Stimulated activated CD8-positive, alpha-beta memory T cell treated with anti-CD3 and anti-CD28 coated beads, Interleukin-7, amount 100 ng/mL, for 4 hours (primary cell): ENCODE measurements at regions not wholly inside any gene's neighbourhood (a gene's known extent, or its start where the extent isn't known, plus 50 kb on each side); places are given as distances from the start of the nearest gene placed in this dataset.
"Not testable (repeated sequence)": the region's sequence is repeated elsewhere in the genome, so short reads cannot be mapped to it uniquely, and the experiment has no call there.

Experiments
- DNase-seq, 2 donors: peaks; one replicate each; pipeline ENCODE4 v3.0.0-alpha.2; 2020; ENCODE audit warnings: low read depth in 2 of 2

DNA sequence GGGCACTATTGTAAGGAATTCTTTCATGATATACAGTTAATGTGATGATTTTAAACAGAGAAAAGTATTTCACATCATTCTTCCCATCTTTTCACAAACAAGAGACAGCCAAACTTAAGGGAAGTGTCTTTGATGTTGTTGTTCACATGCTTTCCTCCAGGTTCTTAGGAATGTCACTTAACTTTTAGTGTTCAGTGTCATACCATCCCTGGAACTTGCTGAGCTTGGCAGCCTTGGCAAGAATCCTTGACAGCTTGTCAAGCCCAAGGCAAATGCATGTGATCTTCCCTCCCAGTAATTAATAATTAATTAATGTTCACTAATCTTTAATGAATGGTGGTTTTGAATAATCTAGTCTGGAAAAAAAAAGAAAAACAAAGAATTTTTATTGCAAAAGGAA, 727.9 kb upstream of the PRR20A start:
- no peak for DNase-seq

DNA sequence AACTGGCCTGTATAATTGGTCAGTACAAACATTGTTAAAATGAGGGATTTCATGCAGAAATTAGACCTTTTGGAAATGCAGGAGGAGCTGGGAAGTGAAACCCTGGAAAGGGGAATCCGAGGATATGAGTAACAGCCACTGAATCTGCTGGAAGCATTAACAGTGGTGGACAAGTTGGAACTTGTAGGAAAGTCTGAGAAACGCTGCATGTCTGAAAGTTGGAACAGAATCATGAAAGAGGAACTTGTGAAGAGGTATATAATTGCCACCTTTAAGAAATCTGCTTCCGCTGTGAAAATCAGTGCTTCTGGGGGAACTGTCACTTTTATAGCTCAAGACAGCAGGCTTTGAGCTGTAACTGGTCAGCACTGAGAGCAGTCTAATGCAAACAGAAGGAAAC, 716.5 kb upstream of the PRR20A start:
- no peak for DNase-seq

DNA sequence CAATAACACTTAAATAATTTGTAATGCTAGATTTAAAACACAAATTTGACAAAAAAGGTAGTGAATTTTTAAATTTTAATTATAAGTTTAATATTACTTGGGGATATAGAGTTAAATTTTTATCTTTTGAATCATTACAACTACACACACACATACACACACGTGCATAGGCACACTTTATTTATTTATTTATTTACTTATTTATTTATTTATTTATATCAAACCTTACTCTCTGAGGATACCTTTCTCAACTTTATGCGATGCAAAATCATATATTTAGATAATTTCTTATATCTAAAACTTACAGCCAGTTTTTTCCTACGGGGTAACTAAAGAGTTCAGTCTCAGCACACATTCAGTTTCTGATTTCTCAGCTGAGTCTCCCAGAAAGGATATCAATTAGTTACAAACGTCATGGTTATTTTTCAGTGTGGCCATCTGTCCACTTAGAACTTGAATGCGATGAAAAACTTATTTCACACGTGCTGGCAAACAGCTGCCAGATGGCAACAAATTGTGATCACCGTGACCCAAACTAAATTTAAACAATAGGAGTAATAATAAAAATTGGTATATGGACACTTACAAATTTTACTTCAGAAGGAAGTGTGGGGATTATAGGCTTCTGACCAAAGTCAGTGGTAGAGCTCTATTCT, 683.1 kb upstream of the PRR20A start:
- DNase-seq = no peak

DNA sequence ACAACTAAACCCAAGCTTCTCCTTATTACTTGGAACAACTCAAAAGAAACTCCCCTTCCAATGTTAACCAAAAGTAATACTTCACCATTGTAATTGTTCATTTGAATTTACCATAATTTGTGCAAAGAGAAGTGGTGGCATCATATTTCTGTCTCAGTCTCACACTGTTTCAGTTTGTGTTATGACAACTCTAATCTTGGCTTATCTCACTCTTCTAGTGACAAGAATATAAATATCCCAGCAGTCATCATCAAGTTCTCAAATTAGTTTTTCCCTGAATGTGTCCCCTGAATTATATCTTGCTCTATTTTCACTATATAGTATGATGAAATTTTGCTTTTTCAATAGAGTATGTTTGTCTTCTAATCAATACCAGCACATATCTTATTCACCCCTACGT, 681.4 kb upstream of the PRR20A start:
- no peak for DNase-seq

DNA sequence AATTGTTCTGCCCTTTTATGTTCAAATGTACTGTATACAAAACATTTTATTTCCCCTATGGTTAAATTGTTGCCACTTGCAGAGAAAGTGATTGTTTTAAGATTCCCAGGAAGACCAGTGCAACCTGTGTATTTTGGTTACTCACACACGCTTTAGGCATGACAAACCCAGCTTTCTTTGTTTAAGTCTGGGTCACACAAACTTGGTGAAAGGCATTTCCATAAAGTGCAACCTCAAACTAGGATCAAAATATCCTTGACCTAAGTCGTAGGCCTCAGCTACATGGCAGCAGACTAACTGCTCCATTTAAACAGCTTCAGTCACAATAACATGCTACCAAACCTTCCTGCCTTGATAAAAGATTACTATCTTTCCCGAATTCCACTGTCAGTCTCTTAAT, 639.0 kb upstream of the PRR20A start:
- no peak for DNase-seq

DNA sequence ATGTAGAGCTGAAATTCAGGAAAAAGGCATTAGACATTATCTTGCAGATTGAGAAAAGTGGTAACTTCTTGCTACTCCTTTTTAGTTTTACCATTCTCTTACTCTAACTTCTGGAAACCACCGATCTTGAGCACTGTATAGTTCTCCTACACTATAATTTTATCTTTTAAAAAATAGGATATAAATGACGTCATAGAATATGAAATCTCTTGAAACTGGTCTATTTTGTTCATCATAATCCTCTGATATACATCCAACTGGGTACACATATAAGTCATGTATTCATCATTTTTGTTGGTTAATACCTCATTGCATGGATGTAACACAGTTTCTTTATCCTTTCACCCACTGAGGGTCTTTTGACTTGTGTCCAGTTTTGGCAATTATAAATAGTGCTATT, 629.9 kb upstream of the PRR20A start:
- DNase-seq = no peak

DNA sequence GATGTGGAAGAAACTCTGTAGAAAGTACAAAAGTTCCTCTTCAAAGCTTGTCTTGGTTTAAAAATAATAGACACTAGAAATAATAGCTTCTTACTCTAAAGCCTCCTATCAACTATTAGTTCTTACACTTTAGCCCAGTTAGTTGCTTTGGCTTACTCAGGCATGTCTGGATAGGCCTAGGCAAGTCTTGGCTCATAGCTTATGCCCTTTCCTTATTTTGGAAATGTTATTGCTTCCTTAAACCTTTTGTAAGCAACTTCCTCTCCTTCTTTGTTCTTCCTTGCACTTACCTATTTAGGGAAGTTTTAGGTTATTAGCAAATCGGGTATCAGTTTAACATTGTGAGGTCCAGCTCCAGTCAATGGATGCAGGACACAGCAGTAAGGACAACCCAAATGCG, 628.4 kb upstream of the PRR20A start:
- DNase-seq = not testable (repeated sequence)

DNA sequence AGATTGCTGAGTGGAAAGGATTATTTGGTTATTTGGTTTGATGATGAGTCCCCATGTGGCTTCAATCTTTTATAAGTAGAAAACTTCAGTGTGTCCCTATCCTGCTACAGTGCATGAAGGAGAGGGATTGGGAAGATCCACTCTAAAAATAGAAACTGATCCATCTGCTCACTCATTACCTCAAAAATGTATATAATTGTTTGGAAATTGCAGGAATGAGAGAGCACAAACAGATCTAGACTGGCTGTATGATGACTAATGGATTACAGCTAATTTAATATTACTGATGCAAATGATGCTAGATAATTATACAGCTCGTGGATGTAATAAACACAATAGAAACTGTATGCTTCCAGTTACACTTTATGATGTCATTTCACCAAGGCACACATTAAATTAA, 625.3 kb upstream of the PRR20A start:
- no peak for DNase-seq

DNA sequence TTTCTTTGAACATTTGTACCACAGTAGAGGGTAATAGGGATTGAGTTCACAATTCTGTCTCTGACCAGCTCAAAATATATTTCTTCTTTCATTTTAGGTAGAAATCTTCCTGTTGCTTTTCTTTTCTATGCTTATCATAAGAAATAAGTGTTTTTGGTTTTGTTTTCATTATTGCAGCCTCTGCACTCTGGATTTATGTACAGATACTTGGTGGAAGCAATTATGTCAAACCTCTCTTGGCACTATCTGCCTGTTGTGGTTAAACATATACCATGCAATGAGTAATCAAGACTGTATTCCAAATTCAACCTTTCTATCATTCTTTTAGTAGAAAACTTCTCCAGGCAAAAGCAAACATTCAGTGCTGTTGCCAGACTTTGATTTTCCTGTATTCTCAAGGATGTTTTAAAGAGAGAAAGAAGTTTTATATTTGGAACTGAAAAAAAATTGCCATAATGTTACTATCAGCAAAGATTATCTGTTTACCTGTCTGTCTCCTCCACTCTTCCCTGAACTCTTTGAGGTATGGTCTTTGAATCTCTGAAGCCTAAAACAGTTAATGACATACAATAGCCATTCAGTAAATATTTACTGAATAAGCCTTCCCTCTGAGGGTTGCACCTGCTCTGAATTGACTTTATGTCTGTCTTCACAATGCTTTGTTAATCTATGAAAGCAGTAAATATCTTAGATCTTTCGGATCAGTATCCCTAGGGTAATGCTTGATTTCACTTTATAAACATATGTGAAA, 612.5 kb upstream of the PRR20A start:
- no peak for DNase-seq

DNA sequence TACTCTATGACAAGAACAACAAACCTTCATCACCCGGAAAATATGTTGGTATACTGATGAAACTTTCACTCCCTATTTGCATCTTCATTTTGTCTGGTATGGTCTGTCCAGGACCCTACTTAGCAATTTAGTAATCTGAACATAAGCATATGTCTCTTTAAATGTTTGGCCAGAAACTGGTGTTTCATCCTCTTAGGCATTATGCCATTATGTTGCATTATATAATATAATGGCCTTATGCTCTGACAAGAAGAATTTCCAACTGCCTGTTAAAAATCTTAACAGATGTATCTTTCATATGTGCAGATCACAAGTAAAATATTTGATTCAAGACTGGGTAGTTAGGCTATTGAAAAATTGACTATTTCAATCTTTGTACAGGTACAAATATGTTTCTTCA, 610.6 kb upstream of the PRR20A start:
- DNase-seq = no peak

DNA sequence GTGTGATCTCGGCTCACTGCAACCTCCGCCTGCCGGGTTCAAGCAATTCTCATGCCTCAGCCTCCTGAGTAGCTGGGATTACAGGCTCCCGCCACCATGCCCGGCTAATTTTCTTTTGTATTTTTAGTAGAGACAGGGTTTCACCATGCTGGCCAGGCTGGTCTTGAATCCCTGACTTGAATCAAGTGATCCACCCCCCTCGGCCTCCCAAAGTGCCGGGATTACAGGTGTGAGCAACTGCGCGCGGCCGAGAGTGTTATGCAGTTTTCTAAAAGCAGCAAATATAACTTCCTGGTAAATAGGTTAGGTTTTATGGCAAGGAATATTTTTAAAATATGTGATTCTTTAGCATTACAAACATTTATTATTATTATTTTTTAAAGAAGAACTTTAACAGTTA, 592.8 kb upstream of the PRR20A start:
- DNase-seq = not testable (repeated sequence)

DNA sequence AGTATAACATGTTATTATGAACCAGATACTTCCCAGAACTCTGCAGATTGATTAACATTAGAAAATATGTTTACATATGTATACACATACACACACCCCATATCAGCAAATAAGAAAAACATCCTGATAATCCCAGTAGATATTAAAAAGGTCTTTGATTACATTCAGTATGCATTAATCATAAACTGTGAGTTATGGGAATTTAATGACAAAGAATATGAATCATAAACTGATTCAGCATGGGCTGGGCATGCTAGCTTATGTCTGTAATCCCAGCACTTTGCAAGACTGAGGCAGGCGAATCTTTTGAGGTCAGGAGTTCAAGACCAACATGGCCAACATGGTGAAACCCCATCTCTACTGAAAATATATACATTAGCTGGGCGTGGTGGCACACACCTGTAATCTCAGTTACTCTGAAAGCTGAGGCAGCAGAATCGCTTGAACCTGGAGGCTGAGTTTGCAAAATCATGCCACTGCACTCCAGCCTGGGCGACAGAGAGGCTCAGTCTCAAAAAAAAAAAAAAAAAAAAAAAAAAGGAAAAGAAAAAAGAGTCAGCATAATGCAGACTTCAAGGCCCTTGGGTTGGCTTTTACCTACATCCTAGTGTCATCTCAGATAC, 581.9 kb upstream of the PRR20A start:
- no peak for DNase-seq

DNA sequence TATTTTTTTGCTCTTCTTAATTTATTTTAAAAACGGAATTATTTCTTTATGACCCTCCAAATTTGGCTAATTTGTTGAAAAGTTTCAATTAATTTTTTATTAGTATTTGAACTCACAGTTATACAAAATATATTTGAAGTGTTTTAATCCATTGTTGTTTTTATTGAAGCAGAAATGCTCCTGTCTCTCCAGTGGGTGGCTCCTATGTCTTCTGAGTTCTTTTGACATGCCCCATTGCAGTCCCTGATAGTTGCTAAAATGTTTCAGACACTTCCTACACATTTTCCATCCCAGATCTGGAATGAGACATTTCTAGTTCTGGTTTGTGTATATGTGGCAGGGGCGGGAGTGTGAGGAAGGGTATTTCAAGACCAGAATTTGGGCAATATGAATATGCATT, 579.4 kb upstream of the PRR20A start:
- DNase-seq = no peak

DNA sequence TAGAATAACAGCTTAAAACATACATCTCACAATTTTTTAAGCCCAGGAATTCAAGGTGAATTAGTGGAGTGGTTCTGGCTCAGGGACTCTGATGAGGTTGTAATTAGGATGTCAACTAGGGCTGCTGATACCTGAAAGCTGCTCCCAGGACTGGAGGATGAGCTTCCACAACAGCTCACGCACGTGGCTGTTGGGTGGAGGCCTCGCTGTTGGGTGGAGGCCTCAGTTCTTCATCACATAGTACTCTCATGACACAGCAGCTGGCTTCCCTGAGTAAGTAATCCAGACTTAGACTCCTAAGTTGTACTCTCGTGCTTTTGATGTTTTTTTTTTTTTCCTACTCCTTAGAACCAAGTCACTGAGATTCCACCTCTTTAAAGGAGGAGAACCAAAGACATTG, 577.1 kb upstream of the PRR20A start:
- no peak for DNase-seq

DNA sequence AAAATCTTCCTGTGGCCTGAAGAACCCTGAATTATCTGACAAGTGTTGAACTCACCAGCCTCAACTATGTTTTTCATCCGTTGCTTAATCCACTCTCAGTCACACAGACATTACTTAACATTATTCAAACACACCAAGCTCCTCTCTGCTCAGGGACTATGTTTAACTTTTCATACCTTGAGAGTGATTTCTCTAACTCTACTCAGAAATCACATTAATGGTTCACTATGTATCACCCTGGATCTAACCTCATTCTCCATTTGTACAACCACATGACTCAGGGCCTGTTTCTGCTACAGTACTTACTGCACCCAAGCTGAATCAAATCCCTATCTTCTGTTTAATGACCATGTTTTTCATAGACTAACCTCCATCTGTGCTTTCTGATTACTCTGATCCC, 553.7 kb upstream of the PRR20A start:
- no peak for DNase-seq

DNA sequence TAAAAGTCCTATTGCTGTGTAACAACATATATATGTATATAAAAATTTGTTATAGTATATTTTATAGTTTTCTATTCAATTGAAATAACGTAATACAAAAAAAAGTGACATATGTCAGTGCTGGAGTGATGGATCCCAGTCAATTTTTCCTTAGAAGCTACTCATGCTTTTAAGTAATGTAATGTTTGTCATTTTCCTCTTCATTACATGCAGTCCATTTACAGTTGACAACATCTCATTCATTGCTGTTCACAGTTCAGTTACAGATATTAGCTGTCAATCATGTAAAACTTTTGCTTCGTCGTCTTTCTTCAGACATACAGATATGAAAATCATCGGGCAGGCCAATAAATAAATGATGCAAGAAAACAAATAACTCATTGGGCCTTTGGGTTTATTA, 525.1 kb upstream of the PRR20A start:
- no peak for DNase-seq

DNA sequence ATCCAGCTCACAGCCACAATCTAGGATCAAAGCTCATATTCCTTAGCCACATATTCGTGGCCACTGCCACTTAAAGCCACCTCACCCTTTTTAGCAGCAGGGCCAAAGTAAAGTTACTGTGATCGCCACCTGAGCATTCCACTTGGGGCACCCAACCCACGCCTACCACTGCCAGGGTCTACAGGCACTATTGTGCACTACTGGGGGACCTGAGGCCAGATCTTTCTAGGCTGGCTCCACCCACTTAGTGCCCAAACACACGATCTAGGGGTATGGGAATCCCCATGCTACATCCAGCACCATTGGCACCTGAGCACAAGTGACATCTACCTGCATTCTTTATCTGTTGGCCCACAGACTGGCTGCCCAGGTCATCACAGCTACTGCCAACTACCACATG, 517.9 kb upstream of the PRR20A start:
- no peak for DNase-seq

DNA sequence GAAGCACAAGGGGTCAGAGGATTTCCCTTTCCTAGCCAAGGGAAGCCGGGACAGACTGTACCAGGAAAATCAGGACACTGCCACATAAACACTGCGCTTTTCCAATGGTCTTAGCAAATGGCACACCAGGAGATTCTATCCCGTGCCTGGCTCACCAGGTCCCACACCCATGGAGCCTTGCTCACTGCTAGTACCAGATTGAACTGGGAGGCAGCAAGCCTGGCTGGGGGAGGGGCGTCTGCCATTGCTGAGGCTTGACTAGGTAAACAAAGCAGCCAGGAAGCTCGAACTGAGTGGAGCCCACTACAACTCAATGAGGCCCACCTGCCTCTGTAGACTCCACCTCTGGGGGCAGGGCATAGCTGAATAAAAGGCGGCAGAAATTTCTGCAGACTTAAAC, 511.8 kb upstream of the PRR20A start:
- not testable (repeated sequence) for DNase-seq

DNA sequence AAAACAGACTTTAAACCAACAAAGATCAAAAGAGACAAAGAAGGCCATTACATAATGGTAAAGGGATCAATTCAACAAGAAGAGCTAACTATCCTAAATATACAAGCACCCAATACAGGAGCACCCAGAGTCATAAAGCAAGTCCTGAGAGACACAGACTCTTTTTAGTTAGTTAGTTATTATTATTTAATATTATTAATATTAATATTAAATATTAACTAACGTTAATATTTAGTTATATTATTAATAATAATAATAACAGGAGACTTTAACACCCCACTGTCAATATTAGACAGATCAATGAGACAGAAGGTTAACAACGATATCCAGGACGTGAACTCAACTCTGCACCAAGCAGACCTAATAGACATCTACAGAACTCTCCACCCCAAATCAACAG, 509.7 kb upstream of the PRR20A start:
- DNase-seq = not testable (repeated sequence)

DNA sequence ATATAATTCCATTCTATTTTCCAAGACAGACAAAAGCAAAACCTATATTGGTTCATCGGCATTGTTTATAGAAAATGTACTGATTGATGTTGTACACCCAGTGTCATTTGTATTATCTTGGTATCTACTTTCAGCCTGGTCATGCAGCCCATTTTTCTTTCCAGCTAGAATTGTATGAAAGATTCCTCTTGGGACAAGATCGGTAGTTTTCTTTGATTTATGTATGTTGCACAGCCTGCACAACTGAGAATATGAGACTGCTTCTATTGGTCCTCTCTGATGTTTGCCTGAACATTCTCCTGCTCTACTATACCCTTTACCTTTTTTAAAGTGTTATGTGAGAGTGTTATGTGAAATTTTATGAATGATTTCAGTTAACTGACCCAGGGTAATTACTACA, 487.7 kb upstream of the PRR20A start:
- no peak for DNase-seq

DNA sequence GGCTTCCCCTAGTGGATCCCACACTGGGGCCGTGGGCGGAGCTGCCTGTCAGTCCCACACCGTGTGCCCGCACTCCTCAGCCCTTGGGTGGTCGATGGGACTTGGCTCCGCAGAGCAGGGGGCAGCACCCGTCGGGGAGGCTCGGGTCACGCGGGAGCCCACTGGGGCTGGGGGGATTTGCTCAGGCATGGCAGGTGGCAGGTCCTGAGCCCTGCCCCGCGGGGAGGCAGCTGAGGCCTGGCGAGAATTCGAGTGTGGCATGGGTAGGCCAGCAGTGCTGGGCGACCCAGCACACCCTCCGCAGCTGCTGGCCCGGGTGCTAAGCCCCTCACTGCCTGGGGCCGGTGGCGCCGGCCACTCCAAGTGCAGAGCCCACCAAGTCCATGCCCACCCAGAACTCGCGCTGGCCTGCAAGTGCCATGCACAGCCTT, 481.7 kb upstream of the PRR20A start:
- DNase-seq = no peak

DNA sequence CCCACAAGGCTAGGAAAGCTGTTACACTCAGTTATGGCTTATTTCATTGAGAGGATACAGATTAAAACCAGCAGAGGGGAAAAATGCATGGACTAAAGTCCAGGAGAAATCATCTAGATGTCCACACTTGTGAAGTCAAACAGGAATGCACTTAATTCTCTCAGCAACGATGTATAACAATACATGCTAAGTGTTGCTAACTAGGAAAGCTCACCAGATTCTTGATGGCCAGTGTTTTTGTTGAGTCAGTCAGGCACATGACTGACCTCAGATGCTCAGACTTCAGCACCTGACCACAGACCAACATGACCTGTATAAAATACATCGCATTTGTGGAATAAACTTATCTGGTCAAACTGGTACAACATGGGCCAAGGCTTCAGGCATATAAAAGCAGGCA, 470.2 kb upstream of the PRR20A start:
- DNase-seq = no peak

DNA sequence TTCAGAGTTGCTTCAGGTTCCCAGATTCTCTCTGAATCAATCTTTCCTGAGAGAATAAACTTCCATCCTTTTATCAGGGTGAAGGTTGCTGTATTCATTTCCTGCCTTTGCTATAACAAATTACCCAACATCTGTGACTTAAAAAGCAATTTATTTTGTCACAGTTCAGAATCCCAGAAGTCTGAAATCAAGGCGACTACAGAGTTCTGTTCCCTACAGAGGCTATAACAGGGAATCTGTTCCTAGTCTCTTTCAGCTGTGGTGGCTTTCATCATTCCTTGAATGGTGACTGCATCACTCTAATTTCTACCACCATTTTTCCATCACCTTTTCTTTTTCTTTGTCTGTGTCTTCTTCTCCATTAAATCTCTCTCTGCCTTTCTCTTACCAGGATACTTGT, 459.3 kb upstream of the PRR20A start:
- DNase-seq = no peak
